GM23248 (cell line): ENCODE measurements at regions not wholly inside any gene's neighbourhood (a gene's known extent, or its start where the extent isn't known, plus 50 kb on each side); places are given as distances from the start of the nearest gene placed in this dataset.

Experiments used
- DNase-seq: peaks from one replicate; pipeline ENCODE4 v3.0.0-alpha.2; 2015
- H2AFZ ChIP-seq: fragments of 200-600 bp; sonication (generic); 2 replicates; pipeline ENCODE4 v1.6.1; 2016; ENCODE audit warnings: antibody characterized with exemption
- H3F3A ChIP-seq: fragments of 200-600 bp; sonication (generic); 2 replicates; pipeline ENCODE4 v1.6.1; 2016; ENCODE audit warnings: mild to moderate bottlenecking, antibody characterized with exemption, mixed run types; ENCODE audit not compliant: insufficient read depth
- H3K27ac ChIP-seq: fragments of 200-600 bp; sonication (generic); 2 replicates; pipeline ENCODE4 v1.5.1; 2016; ENCODE audit warnings: mild to moderate bottlenecking
- H3K27me3 ChIP-seq: fragments of 200-600 bp; sonication (generic); replicated peaks from 2 replicates; pipeline ENCODE4 v1.6.1; 2016; ENCODE audit warnings: mild to moderate bottlenecking; ENCODE audit not compliant: insufficient read depth
- H3K36me3 ChIP-seq: fragments of 200-600 bp; sonication (generic); 2 replicates; pipeline ENCODE4 v1.6.1; 2016; ENCODE audit warnings: low read depth, mild to moderate bottlenecking
- H3K4me1 ChIP-seq: fragments of 200-600 bp; sonication (generic); 2 replicates; pipeline ENCODE4 v1.6.1; 2016; ENCODE audit warnings: mild to moderate bottlenecking; ENCODE audit not compliant: insufficient read depth
- H3K4me2 ChIP-seq: fragments of 200-600 bp; sonication (generic); one replicate; pipeline ENCODE4 v1.6.1; 2016; ENCODE audit warnings: mild to moderate bottlenecking; ENCODE audit not compliant: unreplicated experiment
- H3K4me3 ChIP-seq: fragments of 200-600 bp; sonication (generic); 2 replicates; pipeline ENCODE4 v1.5.1; 2016; ENCODE audit warnings: mild to moderate bottlenecking
- H3K79me2 ChIP-seq: fragments of 200-600 bp; sonication (generic); 2 replicates; pipeline ENCODE4 v1.6.1; 2016; ENCODE audit warnings: mild to moderate bottlenecking; ENCODE audit not compliant: insufficient read depth
- H3K9ac ChIP-seq: fragments of 200-600 bp; sonication (generic); 2 replicates; pipeline ENCODE4 v1.6.1; 2016; ENCODE audit warnings: mild to moderate bottlenecking
- H3K9me2 ChIP-seq: fragments of 200-600 bp; sonication (generic); 2 replicates; pipeline ENCODE4 v1.6.1; 2016; ENCODE audit warnings: mixed run types, mild to moderate bottlenecking, moderate library complexity; ENCODE audit not compliant: insufficient read depth
- H3K9me3 ChIP-seq: fragments of 200-600 bp; sonication (generic); one replicate; pipeline ENCODE4 v1.6.1; 2017; ENCODE audit warnings: low read depth
- H4K20me1 ChIP-seq: fragments of 200-600 bp; sonication (generic); 2 replicates; pipeline ENCODE4 v1.6.0; 2016; ENCODE audit not compliant: insufficient read depth
- EZH2 ChIP-seq: fragments of 200-600 bp; sonication (generic); IDR thresholded peaks from 2 replicates; pipeline ENCODE4 v1.6.1; 2018; ENCODE audit warnings: antibody characterized with exemption, mild to moderate bottlenecking; ENCODE audit not compliant: insufficient read depth, poor library complexity, severe bottlenecking
- EZH2phosphoT487 ChIP-seq: fragments of 200-600 bp; sonication (generic); IDR thresholded peaks from 2 replicates; pipeline ENCODE4 v1.6.1; 2018; ENCODE audit warnings: antibody characterized with exemption, moderate library complexity, mild to moderate bottlenecking, low read depth; ENCODE audit not compliant: insufficient read depth
- WGBS, 2 experiments: methylation state at CpG; one replicate each; pipeline ENCODE4 v1.1.6; 2015 to 2017; ENCODE audit warnings: low lambda C conversion rate in 2 of 2, low coverage in 1 of 2; ENCODE audit errors: missing lambda C conversion rate in 2 of 2; 5-methylcytosine and 5-hydroxymethylcytosine counted together
- in situ Hi-C: fragments of 300-500 bp; cut with MboI; formaldehyde crosslinking; loops from 2 replicates; pipeline ENCODE4 v1.15.0; 2020

DNA sequence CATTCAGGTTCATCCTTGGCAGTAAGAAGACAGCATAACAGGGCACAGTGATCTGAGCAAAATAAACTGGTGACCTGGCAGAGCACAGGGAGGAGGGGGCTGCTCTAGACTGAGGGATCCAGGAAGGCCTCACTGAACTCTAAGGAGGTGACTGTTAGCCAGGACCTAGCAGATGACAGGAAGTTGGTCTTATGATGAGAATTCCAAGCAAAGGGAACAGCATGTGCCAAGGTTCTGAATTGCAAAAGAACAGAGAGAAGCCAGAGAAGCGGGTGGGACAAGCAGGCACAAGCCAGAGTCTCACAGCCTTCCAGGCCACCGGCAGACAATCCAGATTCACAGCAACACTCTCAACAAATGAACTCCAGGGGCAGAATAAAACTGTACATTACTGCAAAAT lies 152.7 kb upstream of the PTPRM start:
- peak; percentile 3 for DNase-seq
- H3K27me3 ChIP-seq, result no peaks in the 10 kb centered on the region
- H3K9ac ChIP-seq, result no peak overlapping the region
- H3K27ac ChIP-seq, result no peak overlapping the region
- TF ChIP-seq EZH2phosphoT487 (no peak), EZH2 (no peak)
- no peaks in the 10 kb centered on the region; the same call in 1 of the 2 replicates for H3K4me1 ChIP-seq
- H2AFZ ChIP-seq, result no peak overlapping the region
- no peaks in the 10 kb centered on the region for H3K9me3 ChIP-seq
- in situ Hi-C loops, result no loop called here
- no peaks in the 10 kb centered on the region for H3F3A ChIP-seq
- no peak overlapping the region for H3K4me3 ChIP-seq
- 7 to 15% methylated on average over 2 of the region's 2 CpGs for WGBS, 2 experiments
- H4K20me1 ChIP-seq, result no peaks in the 10 kb centered on the region
- H3K9me2 ChIP-seq, result no peaks in the 10 kb centered on the region
- H3K4me2 ChIP-seq, result no peak overlapping the region
- H3K79me2 ChIP-seq, result no peaks in the 10 kb centered on the region
- H3K36me3 ChIP-seq, result no peaks in the 10 kb centered on the region

DNA sequence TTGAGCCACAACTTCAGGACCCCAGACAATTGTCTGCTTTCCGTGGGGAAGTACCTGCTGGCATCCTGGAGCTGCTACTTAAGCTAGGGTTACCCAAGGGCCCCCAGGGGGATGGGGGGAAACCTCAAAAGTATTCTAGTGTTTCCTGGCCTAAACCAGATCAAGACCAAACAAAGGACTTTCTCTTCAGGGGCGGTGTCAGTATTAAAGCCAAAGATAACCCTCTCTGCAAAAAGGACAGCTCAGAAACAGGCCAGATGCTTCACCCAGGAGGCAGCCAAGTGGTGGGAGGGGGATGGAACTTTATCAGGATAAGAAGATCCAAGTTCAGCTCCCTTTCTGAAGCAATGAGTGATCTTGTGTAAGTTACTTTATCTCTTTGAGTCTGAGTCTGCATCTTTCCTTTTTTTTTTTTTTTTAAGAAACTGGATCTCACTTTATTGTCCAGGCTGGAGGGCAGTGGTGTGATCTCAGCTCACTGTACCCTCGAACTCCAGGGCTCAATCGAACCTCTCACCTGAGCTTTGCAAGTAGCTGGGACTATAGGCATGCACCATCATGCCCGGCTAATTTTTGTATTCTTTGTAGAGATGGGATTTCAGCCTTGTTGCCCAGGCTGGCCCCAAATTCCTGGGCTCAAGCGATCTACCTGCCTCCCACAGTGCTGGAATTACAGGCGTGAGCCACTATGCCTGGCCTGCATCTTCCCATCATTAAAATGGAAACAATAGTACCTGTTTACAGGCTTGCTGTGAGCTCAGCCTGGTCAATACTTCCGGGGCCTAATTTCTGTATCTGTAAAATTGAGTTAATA lies 151.8 kb upstream of the PTPRM start:
- H3K9ac ChIP-seq, result no peak overlapping the region
- H3F3A ChIP-seq, result no peaks in the 10 kb centered on the region
- H2AFZ ChIP-seq, result no peak overlapping the region
- H3K36me3 ChIP-seq, result no peaks in the 10 kb centered on the region
- no peak overlapping the region for H3K4me2 ChIP-seq
- no peaks in the 10 kb centered on the region for H3K9me3 ChIP-seq
- no peak for DNase-seq
- no peaks in the 10 kb centered on the region for H3K9me2 ChIP-seq
- no peak overlapping the region for H3K27ac ChIP-seq
- no peaks in the 10 kb centered on the region; the same call in 1 of the 2 replicates for H3K4me1 ChIP-seq
- WGBS, 2 experiments, result 72 to 74% methylated on average over 7 to 8 of the region's 8 CpGs
- no peak for TF ChIP-seq EZH2
- TF ChIP-seq EZH2phosphoT487, result no peak
- no peak overlapping the region for H3K4me3 ChIP-seq
- in situ Hi-C loops, result no loop called here
- no peaks in the 10 kb centered on the region for H4K20me1 ChIP-seq
- no peaks in the 10 kb centered on the region for H3K27me3 ChIP-seq
- H3K79me2 ChIP-seq, result no peaks in the 10 kb centered on the region

DNA sequence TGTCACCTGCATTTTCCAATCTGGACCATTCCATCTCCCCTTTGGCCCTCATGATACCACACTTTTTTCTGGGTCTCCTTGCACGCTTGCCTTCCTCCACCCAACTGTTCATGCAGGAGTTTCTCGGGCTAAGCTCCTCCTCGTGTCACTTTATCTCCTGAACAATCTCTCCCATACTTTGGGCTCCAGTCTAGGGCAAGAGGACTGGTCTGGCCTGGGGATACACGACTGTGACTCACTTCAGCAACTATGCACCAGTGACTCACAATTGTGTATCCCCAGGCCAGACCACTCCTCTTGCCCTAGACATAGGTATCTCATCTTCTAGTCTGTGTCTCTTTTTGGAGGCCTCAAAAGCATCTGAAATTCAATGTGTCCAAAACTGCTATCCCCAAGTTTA lies 149.4 kb upstream of the PTPRM start:
- no peaks in the 10 kb centered on the region for H3F3A ChIP-seq
- no peak for TF ChIP-seq EZH2
- TF ChIP-seq EZH2phosphoT487, result no peak
- WGBS, 2 experiments, result 23 to 24% methylated on average over 4 of the region's 4 CpGs
- peak; percentile 57 for DNase-seq
- no peak overlapping the region for H3K9ac ChIP-seq
- H4K20me1 ChIP-seq, result no peaks in the 10 kb centered on the region
- H3K79me2 ChIP-seq, result no peaks in the 10 kb centered on the region
- no peak overlapping the region for H2AFZ ChIP-seq
- no peak overlapping the region for H3K4me2 ChIP-seq
- no peak overlapping the region for H3K4me3 ChIP-seq
- no peak overlapping the region for H3K27ac ChIP-seq
- no peaks in the 10 kb centered on the region; the same call in 1 of the 2 replicates for H3K4me1 ChIP-seq
- H3K27me3 ChIP-seq, result no peaks in the 10 kb centered on the region
- H3K9me3 ChIP-seq, result no peaks in the 10 kb centered on the region
- in situ Hi-C loops, result no loop called here
- H3K9me2 ChIP-seq, result no peaks in the 10 kb centered on the region
- H3K36me3 ChIP-seq, result no peaks in the 10 kb centered on the region

DNA sequence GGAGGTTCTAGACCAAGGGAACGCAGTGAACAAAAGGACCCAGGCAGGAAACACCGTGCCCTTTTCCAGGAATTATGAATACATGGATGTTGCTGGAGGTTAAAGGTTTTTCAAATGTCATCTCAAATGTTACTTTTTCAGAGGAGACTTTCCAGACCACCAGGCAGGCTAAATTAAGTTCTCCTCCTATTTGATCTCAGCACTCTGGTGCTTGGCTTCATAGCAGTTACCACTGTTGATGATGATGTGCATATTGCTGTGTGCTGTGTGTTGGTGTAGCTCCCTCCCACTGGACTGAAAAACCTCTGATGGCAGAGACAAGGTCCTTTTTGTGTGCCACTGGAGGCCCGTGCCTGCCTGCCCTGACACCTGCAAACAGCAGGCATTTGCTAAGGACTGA lies 137.3 kb upstream of the PTPRM start:
- no peak overlapping the region for H3K27ac ChIP-seq
- H3K9ac ChIP-seq, result no peak overlapping the region
- H3K27me3 ChIP-seq, result no peaks in the 10 kb centered on the region
- no peak overlapping the region for H3K4me3 ChIP-seq
- H3K9me2 ChIP-seq, result no peaks in the 10 kb centered on the region
- no peak overlapping the region for H2AFZ ChIP-seq
- no peak for DNase-seq
- no peaks in the 10 kb centered on the region for H3K4me1 ChIP-seq
- 16 to 28% methylated on average over 3 of the region's 3 CpGs for WGBS, 2 experiments
- H3K79me2 ChIP-seq, result no peaks in the 10 kb centered on the region
- no peaks in the 10 kb centered on the region for H3K9me3 ChIP-seq
- no peaks in the 10 kb centered on the region for H3K36me3 ChIP-seq
- no peaks in the 10 kb centered on the region for H4K20me1 ChIP-seq
- H3K4me2 ChIP-seq, result no peak overlapping the region
- in situ Hi-C loops, result no loop called here
- H3F3A ChIP-seq, result no peaks in the 10 kb centered on the region
- TF ChIP-seq EZH2phosphoT487, result no peak
- TF ChIP-seq EZH2, result no peak
